Heart left ventricle (tissue), 16 donors: ENCODE measurements at regions not wholly inside any gene's neighbourhood (a gene's known extent, or its start where the extent isn't known, plus 50 kb on each side); places are given as distances from the start of the nearest gene placed in this dataset.

Experiments
- ATAC-seq, 4 donors: fragments of 200-7000 bp; cut with Tn5 transposase; one replicate each; pipeline ENCODE4 v1.9.1; 2020 to 2022; ENCODE audit warnings: moderate library complexity in 4 of 4, mild to moderate bottlenecking in 3 of 4, moderate number of reproducible peaks in 1 of 4
- DNase-seq, 5 donors: peaks; one replicate each; pipeline ENCODE4 v3.0.0-alpha.2; 2020
- H3K27ac ChIP-seq, 12 donors: fragments of 200-600 bp; sonication (generic) in 4 of 12; one replicate each; pipeline versions ENCODE4 v1.5.0 to v1.8.0; 2016 to 2022; ENCODE audit warnings: mild to moderate bottlenecking in 2 of 12
- H3K27me3 ChIP-seq, 9 donors: fragments of 200-600 bp; sonication (generic) in 2 of 9; one replicate each; pipeline versions ENCODE4 v1.5.1 to v1.8.0; 2016 to 2022; ENCODE audit warnings: mild to moderate bottlenecking in 3 of 9
- H3K36me3 ChIP-seq, 9 donors: fragments of 200-600 bp; sonication (generic) in 2 of 9; one replicate each; pipeline versions ENCODE4 v1.5.0 to v1.8.0; 2018 to 2022; ENCODE audit warnings: mild to moderate bottlenecking in 2 of 9
- H3K4me1 ChIP-seq, 12 donors: fragments of 200-600 bp; sonication (generic) in 4 of 12; one replicate each; pipeline versions ENCODE4 v1.5.0 to v1.8.0; 2016 to 2022; ENCODE audit warnings: mild to moderate bottlenecking in 3 of 12
- H3K4me3 ChIP-seq, 12 donors: fragments of 200-600 bp; sonication (generic) in 4 of 12; one replicate each; pipeline versions ENCODE4 v1.5.0 to v1.8.0; 2017 to 2022; ENCODE audit warnings: mild to moderate bottlenecking in 9 of 12, moderate library complexity in 4 of 12
- H3K9me3 ChIP-seq, 12 donors: fragments of 200-600 bp; sonication (generic) in 4 of 12; one replicate each; pipeline versions ENCODE4 v1.5.0 to v1.8.0; 2016 to 2022; ENCODE audit warnings: mild to moderate bottlenecking in 1 of 12
- CTCF ChIP-seq, 12 donors: fragments of 200-600 bp; sonication (generic) in 4 of 12; IDR thresholded peaks; one replicate each; pipeline versions ENCODE4 v1.5.0 to v1.8.0; 2018 to 2022; ENCODE audit warnings: antibody characterized with exemption in 12 of 12, mild to moderate bottlenecking in 5 of 12
- POLR2A ChIP-seq, 2 donors: fragments of 450-650 bp; IDR thresholded peaks; one replicate each; pipeline ENCODE4 v1.6.1; 2017; ENCODE audit warnings: antibody characterized with exemption in 2 of 2, mild to moderate bottlenecking in 2 of 2, moderate library complexity in 2 of 2
- WGBS, 4 donors: extraction: QIAGEN DNeasy Blood & Tissue Kit in 2 of 4; methylation state at CpG; one replicate each; pipeline versions ENCODE4 v1.1.5 to v1.1.7; 2013 to 2018; 5-methylcytosine and 5-hydroxymethylcytosine counted together
- intact Hi-C, 10 donors: fragments of 100-400 bp; cut with DNase I; formaldehyde crosslinking; loops; one replicate each; pipeline versions ENCODE4 v1.11.1 to v1.14.2; 2022
- donor health status: ischemic (EF 13 %, LVEDD 7.1; RV severe dilation, severe dysfunction).
- donor health status: healthy with polysubstance abuse.
- donor health status: DM: no; HTN: yes; CAD: no.
- donor health status: DM: no; HTN: no; CAD: no.
- donor health status: ischemic (EF 25% LVEDD 6.9; RV normal size, moderate dysfunction).
- donor health status: ischemic (EF 25% LVEDD 5.7; RV mildly dilated, moderate dysfunction).
- donor health status: healthy.
- donor health status: DM: yes; HTN: yes; CAD: no.
- donor health status: ischemic (EF 35%, LVEDD 5.7; RV mildly dilated, moderate dysfunction).
- donor health status: nonischemic (EF 11% LVEDD 7.7; RV severe dilation, severe dysfunction).
- donor health status: DM: yes; HTN: yes; CAD: no.
- donor health status: PGD.
- donor health status: ischemic (EF 29% LVEDD 5.4; RV normal size, mild dysfunction).
- donor health status: nonischemic (EF 23%, LVEDD 6.1; RV moderate dilation, normal function).

DNA sequence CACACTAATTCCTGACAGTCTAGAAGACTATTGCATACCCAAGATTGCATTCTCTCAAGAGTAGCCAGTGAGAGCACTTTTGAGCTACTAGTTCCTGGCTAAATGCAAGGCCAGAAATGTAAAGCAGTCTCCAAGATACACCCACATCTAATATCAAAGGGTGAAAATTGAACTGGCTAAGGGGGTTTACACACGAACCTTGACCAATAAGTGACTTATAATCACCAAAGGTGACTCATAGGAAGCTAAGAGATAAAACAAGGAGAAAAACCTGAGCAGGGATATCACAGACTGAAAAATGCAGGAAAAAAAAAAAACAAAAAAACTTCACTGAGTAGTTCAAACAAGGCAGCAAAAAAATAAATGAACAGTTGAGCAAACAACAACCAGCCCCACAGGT is 172.2 kb upstream of the RRP15 start:
- no peak overlapping the region for H3K4me3 ChIP-seq
- no peak overlapping the region for H3K27ac ChIP-seq
- intact Hi-C loops: no loop called here
- no peak for DNase-seq
- H3K9me3 ChIP-seq: peaks cover 0 to 22% (median 5%) of the 10 kb centered on the region in 12 donors
- no peak for TF ChIP-seq CTCF (IDR thresholded peaks at IDR 0.05)
- no peak for TF ChIP-seq POLR2A (IDR thresholded peaks at IDR 0.05)
- no peaks in the 10 kb centered on the region for H3K36me3 ChIP-seq
- ATAC-seq: no peak
- WGBS, 4 donors: 44 to 47% (median 45%) methylated on average over 1 of the region's 1 CpG
- H3K27me3 ChIP-seq: no peaks in the 10 kb centered on the region
- no peaks in the 10 kb centered on the region for H3K4me1 ChIP-seq

DNA sequence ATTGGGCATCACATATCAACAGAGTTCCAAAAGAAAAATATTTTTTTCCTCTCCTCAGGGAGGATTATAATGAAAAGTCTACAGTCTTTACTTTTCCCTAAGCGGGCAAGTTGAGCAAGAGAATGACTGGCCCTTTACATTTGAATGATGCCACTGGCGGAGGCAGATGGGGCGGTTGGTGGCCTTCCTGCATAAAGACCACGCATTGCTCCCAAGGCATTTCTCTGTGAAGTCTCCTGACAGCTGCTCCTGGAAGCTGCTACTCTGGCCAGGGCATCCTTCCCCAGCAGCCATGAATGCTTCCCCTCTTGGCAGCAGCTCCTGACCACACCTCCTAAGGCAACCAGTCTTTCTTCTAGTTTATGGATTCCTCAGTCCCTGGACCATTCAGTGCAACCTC is 161.1 kb upstream of the RRP15 start:
- no peaks in the 10 kb centered on the region for H3K27me3 ChIP-seq
- H3K4me3 ChIP-seq: no peak overlapping the region
- no peaks in the 10 kb centered on the region for H3K4me1 ChIP-seq
- no peak overlapping the region for H3K27ac ChIP-seq
- no peak for TF ChIP-seq POLR2A (IDR thresholded peaks at IDR 0.05)
- no peak for TF ChIP-seq CTCF (IDR thresholded peaks at IDR 0.05)
- 44 to 49% (median 47%) methylated on average over 4 of the region's 4 CpGs for WGBS, 4 donors
- H3K9me3 ChIP-seq: no peaks in the 10 kb centered on the region
- H3K36me3 ChIP-seq: no peaks in the 10 kb centered on the region
- DNase-seq (no peak), ATAC-seq (no peak)
- intact Hi-C loops: no loop called here

DNA sequence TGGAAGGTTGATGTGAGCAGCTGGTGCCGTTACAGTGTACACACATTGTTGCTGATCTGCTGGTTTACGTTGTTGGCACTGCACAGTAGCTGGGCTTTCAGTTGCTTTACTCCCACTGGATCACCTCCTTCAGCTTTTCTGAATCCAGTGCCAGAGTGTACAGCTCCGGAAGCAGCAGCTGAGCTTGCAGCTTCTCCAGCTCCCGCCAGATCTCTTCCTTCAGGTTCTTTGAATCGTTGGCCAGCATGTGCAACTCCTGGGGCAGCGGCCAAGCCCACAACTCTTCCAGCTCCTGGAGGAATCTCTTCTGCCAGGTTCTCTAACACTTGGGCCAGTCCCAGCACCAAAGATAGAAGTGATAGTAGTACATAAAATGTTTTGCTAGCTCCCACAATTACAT is 149.7 kb upstream of the RRP15 start:
- Histone ChIP-seq H3K36me3 (no peaks in the 10 kb centered on the region), H3K4me3 (no peak overlapping the region), H3K9me3 (peaks cover 0 to 16% (median 0%) of the 10 kb centered on the region in 12 donors), H3K4me1 (no peaks in the 10 kb centered on the region), H3K27ac (no peak overlapping the region), H3K27me3 (no peaks in the 10 kb centered on the region)
- WGBS, 4 donors: 87 to 92% (median 90%) methylated on average over 6 of the region's 6 CpGs
- DNase-seq (no peak), ATAC-seq (no peak)
- TF ChIP-seq CTCF (IDR thresholded peaks at IDR 0.05) (no peak), POLR2A (IDR thresholded peaks at IDR 0.05) (no peak)
- intact Hi-C loops: no loop called here

DNA sequence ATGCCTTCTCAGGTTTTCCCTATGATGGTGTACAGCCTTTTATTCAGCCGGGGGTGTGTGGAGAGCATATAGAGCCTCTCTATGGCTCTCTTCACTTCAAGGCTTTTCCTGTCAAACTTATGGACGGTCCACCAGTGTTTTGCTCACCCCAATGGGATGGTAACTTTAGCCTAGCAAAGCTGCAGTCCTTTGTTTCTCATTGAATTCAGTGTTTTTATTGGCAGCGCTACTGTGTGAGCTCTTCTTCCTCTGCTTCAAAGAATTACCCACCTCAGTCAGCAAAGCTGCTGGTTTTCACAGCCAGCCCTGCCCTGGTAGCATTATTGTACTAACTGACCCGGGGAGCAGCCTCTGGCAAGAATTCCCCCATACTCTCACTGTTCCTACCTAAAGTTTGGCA is 145.3 kb upstream of the RRP15 start:
- WGBS, 4 donors: 64 to 78% (median 74%) methylated on average over 4 of the region's 4 CpGs
- no peak for ATAC-seq
- H3K27ac ChIP-seq: no peak overlapping the region
- no peak overlapping the region for H3K4me3 ChIP-seq
- no peak for DNase-seq
- TF ChIP-seq POLR2A (IDR thresholded peaks at IDR 0.05) (no peak), CTCF (IDR thresholded peaks at IDR 0.05) (no peak)
- intact Hi-C loops: no loop called here
- no peaks in the 10 kb centered on the region for H3K36me3 ChIP-seq
- H3K9me3 ChIP-seq: peaks cover 0 to 13% (median 0%) of the 10 kb centered on the region in 12 donors
- no peaks in the 10 kb centered on the region for H3K27me3 ChIP-seq
- no peaks in the 10 kb centered on the region for H3K4me1 ChIP-seq
